ENCODE measurements at regions not wholly inside any gene's neighbourhood (a gene's known extent, or its start where the extent isn't known, plus 50 kb on each side); places are given as distances from the start of the nearest gene placed in this dataset.

DNA sequence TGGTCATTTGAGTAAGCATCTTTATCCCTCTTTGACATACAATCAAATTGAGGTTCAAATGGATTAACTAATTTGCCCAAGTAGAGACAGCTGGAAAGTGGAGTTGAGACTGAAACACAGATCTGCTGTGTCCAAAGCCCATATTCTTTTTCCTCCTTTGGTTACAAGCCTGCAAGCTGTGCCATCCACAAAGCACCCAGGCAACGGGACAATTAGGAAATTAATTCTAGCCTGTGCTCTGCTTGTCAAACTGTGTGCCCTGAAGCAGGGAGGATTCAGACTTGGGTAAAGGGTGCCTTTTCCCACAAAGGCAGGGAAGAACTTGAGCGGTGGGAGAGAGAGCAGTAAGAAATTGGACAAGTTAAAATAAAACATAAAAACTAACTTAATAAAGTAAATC is 127.9 kb downstream of the DTWD1 start:
- H3K4me1 ChIP-seq: peaks cover 0 to 7% (median 0%) of the 10 kb centered on the region in 12 donors
- H3K4me3 ChIP-seq: no peak overlapping the region
- ATAC-seq (no peak), DNase-seq (no peak)
- intact Hi-C loops (cut with DNase I): loop anchor here in 1 of 10 donors (10.0 kb wide), 1 partner anchor 56 kb away; no protein-coding TSS in a partner anchor
- H3K27me3 ChIP-seq: no peaks in the 10 kb centered on the region
- H3K36me3 ChIP-seq: no peaks in the 10 kb centered on the region
- TF ChIP-seq, protein P1, sequence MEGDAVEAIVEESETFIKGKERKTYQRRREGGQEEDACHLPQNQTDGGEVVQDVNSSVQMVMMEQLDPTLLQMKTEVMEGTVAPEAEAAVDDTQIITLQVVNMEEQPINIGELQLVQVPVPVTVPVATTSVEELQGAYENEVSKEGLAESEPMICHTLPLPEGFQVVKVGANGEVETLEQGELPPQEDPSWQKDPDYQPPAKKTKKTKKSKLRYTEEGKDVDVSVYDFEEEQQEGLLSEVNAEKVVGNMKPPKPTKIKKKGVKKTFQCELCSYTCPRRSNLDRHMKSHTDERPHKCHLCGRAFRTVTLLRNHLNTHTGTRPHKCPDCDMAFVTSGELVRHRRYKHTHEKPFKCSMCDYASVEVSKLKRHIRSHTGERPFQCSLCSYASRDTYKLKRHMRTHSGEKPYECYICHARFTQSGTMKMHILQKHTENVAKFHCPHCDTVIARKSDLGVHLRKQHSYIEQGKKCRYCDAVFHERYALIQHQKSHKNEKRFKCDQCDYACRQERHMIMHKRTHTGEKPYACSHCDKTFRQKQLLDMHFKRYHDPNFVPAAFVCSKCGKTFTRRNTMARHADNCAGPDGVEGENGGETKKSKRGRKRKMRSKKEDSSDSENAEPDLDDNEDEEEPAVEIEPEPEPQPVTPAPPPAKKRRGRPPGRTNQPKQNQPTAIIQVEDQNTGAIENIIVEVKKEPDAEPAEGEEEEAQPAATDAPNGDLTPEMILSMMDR (IDR thresholded peaks at IDR 0.05): no peak
- TF ChIP-seq POLR2A (IDR thresholded peaks at IDR 0.05): no peak
- H3K9me3 ChIP-seq: peaks cover 0 to 4% (median 0%) of the 10 kb centered on the region in 12 donors
- H3K27ac ChIP-seq: no peak overlapping the region
- WGBS, 4 donors: 82 to 94% (median 88%) methylated on average over 2 of the region's 2 CpGs

DNA sequence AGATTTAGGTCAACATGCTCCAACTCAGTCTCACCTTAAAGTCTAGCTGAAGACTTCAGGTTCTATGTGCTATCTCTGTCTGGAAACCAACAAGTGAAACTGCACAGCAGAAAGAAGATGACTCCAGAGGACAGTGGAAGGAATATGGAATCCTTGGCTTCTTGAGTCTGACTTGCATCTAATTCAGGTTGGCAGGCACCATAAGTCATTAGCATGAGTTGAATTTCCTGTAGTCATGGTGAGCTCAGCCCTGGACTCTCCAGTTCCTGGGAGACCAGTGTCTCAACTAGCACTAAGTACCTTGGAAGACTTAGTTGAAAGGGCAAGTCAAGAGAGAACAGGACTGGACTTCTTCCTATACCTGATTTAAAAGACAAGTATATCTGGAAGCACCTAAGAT is 129.7 kb downstream of the DTWD1 start:
- H3K4me3 ChIP-seq: no peak overlapping the region
- no peak overlapping the region for H3K27ac ChIP-seq
- H3K36me3 ChIP-seq: no peaks in the 10 kb centered on the region
- no peak for TF ChIP-seq POLR2A (IDR thresholded peaks at IDR 0.05)
- ATAC-seq: no peak
- no peaks in the 10 kb centered on the region for H3K27me3 ChIP-seq
- peaks cover 0 to 4% (median 0%) of the 10 kb centered on the region in 12 donors for H3K9me3 ChIP-seq
- intact Hi-C loops (cut with DNase I): no loop called here
- DNase-seq: no peak
- peaks cover 0 to 7% (median 0%) of the 10 kb centered on the region in 12 donors for H3K4me1 ChIP-seq

DNA sequence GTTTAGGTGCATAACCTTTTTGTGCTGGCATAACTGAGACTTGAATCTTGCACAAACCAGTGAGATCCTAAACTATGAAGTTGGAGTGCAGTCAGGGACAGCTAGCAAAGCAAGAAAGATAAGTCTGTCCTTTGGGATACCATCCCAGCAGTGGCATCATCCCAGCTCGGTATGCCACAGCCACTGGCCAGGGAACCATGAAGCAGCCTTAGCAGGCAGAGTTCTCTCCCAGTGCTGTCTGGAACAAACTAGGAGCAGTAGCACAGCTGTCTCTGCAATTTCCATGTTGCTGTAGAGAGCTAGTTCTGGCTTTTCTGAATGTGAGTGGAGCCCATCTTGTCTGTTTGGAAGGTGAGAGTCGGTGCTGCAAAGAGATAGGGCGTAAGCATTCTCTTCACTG is 130.3 kb downstream of the DTWD1 start:
- H3K27ac ChIP-seq: no peak overlapping the region
- H3K9me3 ChIP-seq: peaks cover 0 to 1% (median 0%) of the 10 kb centered on the region in 12 donors
- no peak for DNase-seq
- no peak for TF ChIP-seq POLR2A (IDR thresholded peaks at IDR 0.05)
- TF ChIP-seq, protein P1 (IDR thresholded peaks at IDR 0.05): no peak
- ATAC-seq: peak in 2 of 4 donors; percentile 44 to 48
- intact Hi-C loops (cut with DNase I): no loop called here
- H3K4me1 ChIP-seq: peaks cover 0 to 7% (median 0%) of the 10 kb centered on the region in 12 donors
- 33 to 70% (median 56%) methylated on average over 3 of the region's 3 CpGs for WGBS, 4 donors
- no peaks in the 10 kb centered on the region for H3K36me3 ChIP-seq
- H3K27me3 ChIP-seq: no peaks in the 10 kb centered on the region
- no peak overlapping the region for H3K4me3 ChIP-seq

DNA sequence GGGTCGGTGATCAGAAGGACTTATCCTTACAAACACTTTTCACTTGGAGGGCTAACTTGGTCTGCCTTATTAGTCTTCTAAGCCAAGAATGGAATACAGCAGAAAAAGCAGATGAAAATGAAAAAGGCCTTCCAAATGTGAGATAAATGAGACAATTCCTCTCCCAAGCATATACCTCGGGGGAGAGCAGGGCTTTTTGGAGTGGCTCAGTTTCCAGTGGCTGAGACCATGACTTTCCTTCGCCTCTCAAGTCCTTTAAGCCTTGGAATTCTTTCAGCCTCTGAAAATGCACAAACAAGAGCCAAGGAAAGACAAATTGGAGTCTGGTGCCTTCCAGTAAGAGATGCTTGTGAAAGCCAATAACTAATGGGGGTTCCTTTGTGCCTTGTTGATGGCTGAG is 130.9 kb downstream of the DTWD1 start:
- DNase-seq (no peak), ATAC-seq (no peak)
- Histone ChIP-seq H3K4me1 (peaks cover 0 to 7% (median 0%) of the 10 kb centered on the region in 12 donors), H3K27me3 (no peaks in the 10 kb centered on the region), H3K27ac (no peak overlapping the region), H3K4me3 (no peak overlapping the region), H3K9me3 (no peaks in the 10 kb centered on the region), H3K36me3 (no peaks in the 10 kb centered on the region)
- TF ChIP-seq, protein P1 (IDR thresholded peaks at IDR 0.05): no peak
- no peak for TF ChIP-seq POLR2A (IDR thresholded peaks at IDR 0.05)
- WGBS, 4 donors: 56 to 73% (median 69%) methylated on average over 3 of the region's 3 CpGs
- intact Hi-C loops (cut with DNase I): no loop called here

DNA sequence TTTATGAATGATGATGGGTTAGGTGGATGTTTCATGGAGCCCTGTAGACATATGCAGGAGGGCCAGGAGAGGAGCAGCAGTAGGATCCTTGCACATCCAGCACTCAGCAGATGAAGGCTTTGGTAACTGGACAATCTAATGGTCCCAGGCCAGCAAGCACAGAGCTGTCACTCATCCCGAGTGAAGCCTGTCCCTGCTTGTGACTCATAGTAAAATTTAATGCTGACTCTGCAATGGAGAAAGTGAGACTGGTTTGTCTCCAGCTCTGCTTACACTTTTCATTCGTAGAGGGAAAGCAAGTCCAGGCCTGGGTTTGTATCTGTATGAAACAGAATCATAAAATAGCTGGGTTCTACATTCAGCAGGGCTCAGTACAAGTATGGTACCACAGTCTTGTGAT is 131.7 kb downstream of the DTWD1 start:
- no peak for DNase-seq
- Histone ChIP-seq H3K27ac (peak overlapping the region in 1 of 12 donors; percentile 6), H3K27me3 (no peaks in the 10 kb centered on the region), H3K4me3 (no peak overlapping the region), H3K36me3 (no peaks in the 10 kb centered on the region), H3K9me3 (no peaks in the 10 kb centered on the region), H3K4me1 (peaks cover 0 to 7% (median 0%) of the 10 kb centered on the region in 12 donors)
- TF ChIP-seq POLR2A (IDR thresholded peaks at IDR 0.05): no peak
- TF ChIP-seq, protein P1 (IDR thresholded peaks at IDR 0.05): no peak
- intact Hi-C loops (cut with DNase I): no loop called here
- 63 to 78% (median 72%) methylated on average over 2 of the region's 2 CpGs for WGBS, 4 donors
- no peak for ATAC-seq

All from heart left ventricle (tissue), 16 donors.